Left lung (tissue), 4 donors: ENCODE measurements at regions not wholly inside any gene's neighbourhood (a gene's known extent, or its start where the extent isn't known, plus 50 kb on each side); places are given as distances from the start of the nearest gene placed in this dataset.

ENCODE experiments used
- ATAC-seq: fragments of 200-7000 bp; cut with Tn5 transposase; one replicate; pipeline ENCODE4 v1.9.1; 2020; ENCODE audit warnings: moderate library complexity
- DNase-seq, 4 donors: peaks; one replicate each; pipeline ENCODE4 v3.0.0-alpha.2; 2013 to 2020
- H3K27ac ChIP-seq, 2 donors: fragments of 200-600 bp; sonication (generic) in 1 of 2; one replicate each; pipeline versions ENCODE4 v1.5.0 to v1.8.0; 2020 to 2021
- H3K27me3 ChIP-seq, 2 donors: fragments of 200-600 bp; sonication (generic) in 1 of 2; one replicate each; pipeline versions ENCODE4 v1.5.0 to v1.8.0; 2020 to 2021
- H3K36me3 ChIP-seq, 2 donors: fragments of 200-600 bp; sonication (generic) in 1 of 2; one replicate each; pipeline versions ENCODE4 v1.5.0 to v1.8.0; 2020 to 2021
- H3K4me1 ChIP-seq, 2 donors: fragments of 200-600 bp; one replicate each; pipeline ENCODE4 v1.8.0; 2021
- H3K4me3 ChIP-seq, 2 donors: fragments of 200-600 bp; sonication (generic) in 1 of 2; one replicate each; pipeline versions ENCODE4 v1.5.0 to v1.8.0; 2020 to 2021; ENCODE audit warnings: mild to moderate bottlenecking in 1 of 2
- H3K9me3 ChIP-seq, 2 donors: fragments of 200-600 bp; sonication (generic) in 1 of 2; one replicate each; pipeline versions ENCODE4 v1.5.0 to v1.8.0; 2020 to 2021
- intact Hi-C, 2 donors: fragments of 100-400 bp; cut with DNase I; formaldehyde crosslinking; loops; one replicate each; pipeline versions ENCODE4 v1.11.2 to v1.14.2; 2022
- TF ChIP-seq, protein P1 (sequence below), 2 donors: fragments of 200-600 bp; sonication (generic) in 1 of 2; IDR thresholded peaks; one replicate each; pipeline versions ENCODE4 v1.5.0 to v1.8.0; 2021; ENCODE audit warnings: antibody characterized with exemption in 2 of 2
- donor health status: DM: no; HTN: yes; CAD: no.
- donor health status: DM: no; HTN: no; CAD: no.

DNA sequence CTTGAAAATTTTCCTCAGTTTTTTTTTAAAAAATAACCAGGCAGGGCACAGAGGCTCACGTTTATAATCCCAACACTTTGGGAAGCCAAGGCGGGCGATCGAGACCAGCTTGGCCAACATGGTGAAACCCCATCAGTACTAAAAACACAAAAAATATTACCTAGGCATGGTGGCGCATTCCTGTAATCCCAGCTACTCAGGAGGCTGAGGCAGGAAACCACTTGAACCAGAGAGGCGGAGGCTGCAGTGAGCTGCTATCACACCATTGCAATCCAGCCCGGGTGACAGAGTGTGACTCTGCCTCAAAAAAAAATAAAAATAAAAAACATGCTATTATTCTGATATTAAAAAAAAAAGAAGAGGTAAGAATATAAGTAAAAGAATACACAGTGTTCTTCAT is 191.0 kb downstream of the ZEB2 start:
- TF ChIP-seq, protein P1, sequence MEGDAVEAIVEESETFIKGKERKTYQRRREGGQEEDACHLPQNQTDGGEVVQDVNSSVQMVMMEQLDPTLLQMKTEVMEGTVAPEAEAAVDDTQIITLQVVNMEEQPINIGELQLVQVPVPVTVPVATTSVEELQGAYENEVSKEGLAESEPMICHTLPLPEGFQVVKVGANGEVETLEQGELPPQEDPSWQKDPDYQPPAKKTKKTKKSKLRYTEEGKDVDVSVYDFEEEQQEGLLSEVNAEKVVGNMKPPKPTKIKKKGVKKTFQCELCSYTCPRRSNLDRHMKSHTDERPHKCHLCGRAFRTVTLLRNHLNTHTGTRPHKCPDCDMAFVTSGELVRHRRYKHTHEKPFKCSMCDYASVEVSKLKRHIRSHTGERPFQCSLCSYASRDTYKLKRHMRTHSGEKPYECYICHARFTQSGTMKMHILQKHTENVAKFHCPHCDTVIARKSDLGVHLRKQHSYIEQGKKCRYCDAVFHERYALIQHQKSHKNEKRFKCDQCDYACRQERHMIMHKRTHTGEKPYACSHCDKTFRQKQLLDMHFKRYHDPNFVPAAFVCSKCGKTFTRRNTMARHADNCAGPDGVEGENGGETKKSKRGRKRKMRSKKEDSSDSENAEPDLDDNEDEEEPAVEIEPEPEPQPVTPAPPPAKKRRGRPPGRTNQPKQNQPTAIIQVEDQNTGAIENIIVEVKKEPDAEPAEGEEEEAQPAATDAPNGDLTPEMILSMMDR (IDR thresholded peaks at IDR 0.05) = no peak
- H3K36me3 ChIP-seq = no peaks in the 10 kb centered on the region
- no peaks in the 10 kb centered on the region for H3K27me3 ChIP-seq
- DNase-seq (no peak), ATAC-seq (no peak)
- intact Hi-C loops = no loop called here
- H3K27ac ChIP-seq = no peak overlapping the region
- peaks cover 0 to 32% of the 10 kb centered on the region in 2 donors for H3K4me1 ChIP-seq
- no peak overlapping the region for H3K4me3 ChIP-seq
- no peaks in the 10 kb centered on the region for H3K9me3 ChIP-seq

DNA sequence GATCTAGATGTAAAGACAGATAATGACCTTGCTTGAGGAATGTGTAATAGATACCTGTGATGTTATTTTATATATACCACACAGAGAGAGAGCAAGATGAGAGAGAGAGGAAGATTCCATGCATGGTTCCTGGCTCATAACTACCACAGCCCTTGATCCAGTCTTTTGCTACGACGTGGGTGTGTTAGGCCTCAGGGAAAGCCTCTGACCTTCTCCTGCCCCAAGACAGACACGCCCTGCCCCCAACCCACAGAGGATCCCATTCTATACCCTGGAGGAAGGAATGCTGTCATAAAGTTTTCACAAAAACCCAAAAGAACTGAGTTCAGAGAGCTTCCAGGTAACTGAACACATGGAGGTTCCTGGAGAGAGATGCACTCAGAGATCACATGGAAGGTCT is 193.1 kb downstream of the ZEB2 start:
- Histone ChIP-seq H3K4me3 (no peak overlapping the region), H3K36me3 (no peaks in the 10 kb centered on the region), H3K9me3 (no peaks in the 10 kb centered on the region), H3K4me1 (peaks cover 0 to 27% of the 10 kb centered on the region in 2 donors), H3K27me3 (no peaks in the 10 kb centered on the region), H3K27ac (no peak overlapping the region)
- ATAC-seq (no peak), DNase-seq (no peak)
- TF ChIP-seq, protein P1 (IDR thresholded peaks at IDR 0.05) = no peak
- intact Hi-C loops = no loop called here

DNA sequence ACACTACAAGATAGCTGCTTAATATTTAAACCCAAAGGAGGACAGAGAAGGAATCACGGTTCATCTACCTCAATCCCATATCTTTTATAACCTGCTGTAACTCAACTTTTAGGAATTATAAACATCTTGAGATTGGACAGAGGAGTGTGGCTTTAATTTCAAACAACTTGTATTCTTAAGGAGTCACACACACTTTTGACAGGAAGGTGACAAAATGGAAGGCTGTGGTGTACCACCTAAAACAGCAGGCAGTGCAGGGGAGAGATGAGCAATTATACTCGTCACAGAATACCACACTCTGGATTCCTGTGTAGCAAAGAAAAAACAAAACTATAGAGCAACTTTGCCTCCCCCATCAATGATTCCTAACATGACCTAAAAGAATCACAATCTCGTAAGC is 194.8 kb downstream of the ZEB2 start:
- intact Hi-C loops = no loop called here
- Histone ChIP-seq H3K9me3 (no peaks in the 10 kb centered on the region), H3K4me3 (no peak overlapping the region), H3K36me3 (no peaks in the 10 kb centered on the region), H3K4me1 (peaks cover 0 to 12% of the 10 kb centered on the region in 2 donors), H3K27me3 (no peaks in the 10 kb centered on the region), H3K27ac (no peak overlapping the region)
- DNase-seq (no peak), ATAC-seq (no peak)
- TF ChIP-seq, protein P1 (IDR thresholded peaks at IDR 0.05) = no peak

DNA sequence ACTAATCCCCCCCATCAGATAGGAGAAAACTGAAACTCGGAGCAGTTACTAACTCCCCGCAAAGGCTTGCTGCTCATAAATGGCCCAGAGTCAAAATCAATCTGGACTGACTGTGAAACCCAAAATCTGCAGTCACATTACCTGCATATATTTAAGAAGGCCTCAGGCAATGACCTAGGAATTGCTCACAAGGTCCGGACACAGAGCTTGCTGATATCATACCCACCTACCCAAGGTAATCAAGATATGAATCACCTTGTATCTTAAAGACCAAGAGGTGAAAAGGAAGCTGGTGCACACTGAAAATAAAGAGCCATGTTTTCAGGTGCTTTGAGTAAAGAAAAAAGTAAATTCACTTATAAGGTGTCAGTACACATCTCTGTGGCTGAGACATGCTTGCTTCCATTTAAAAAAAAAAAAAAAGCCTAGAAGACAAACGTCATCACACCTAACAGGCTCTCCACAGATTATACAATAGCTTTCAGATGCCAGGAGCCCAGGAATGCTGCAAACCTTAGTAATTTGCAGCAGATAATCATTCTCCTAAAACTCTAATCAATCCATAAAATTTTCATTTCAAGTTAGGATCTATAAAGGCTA is 195.4 kb downstream of the ZEB2 start:
- TF ChIP-seq, protein P1 (IDR thresholded peaks at IDR 0.05) = no peak
- Histone ChIP-seq H3K27ac (no peak overlapping the region), H3K4me1 (peaks cover 0 to 7% of the 10 kb centered on the region in 2 donors), H3K27me3 (no peaks in the 10 kb centered on the region), H3K36me3 (no peaks in the 10 kb centered on the region), H3K9me3 (no peaks in the 10 kb centered on the region), H3K4me3 (no peak overlapping the region)
- DNase-seq = no peak
- ATAC-seq = no peak
- intact Hi-C loops = no loop called here

DNA sequence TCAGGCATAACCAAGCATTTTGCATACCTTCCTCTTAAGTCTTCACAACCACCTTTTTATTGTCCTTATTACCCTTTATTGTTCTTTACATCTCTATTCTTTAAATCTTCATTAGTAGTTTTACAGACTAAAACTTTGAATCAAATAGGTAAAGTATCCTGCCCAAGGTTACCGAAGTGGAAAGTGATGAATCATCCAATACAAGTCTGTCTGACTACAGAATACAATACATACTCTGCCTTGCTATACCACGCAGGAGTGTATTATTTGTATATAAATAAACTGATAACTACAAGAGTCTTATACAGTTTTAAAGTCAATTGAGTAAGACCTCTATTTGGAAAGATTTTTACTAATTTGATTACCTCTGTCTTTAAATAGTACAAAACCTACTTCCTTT is 196.0 kb downstream of the ZEB2 start:
- peaks cover 0 to 5% of the 10 kb centered on the region in 2 donors for H3K4me1 ChIP-seq
- H3K4me3 ChIP-seq = no peak overlapping the region
- DNase-seq (no peak), ATAC-seq (no peak)
- no peaks in the 10 kb centered on the region for H3K9me3 ChIP-seq
- no peak overlapping the region for H3K27ac ChIP-seq
- TF ChIP-seq, protein P1 (IDR thresholded peaks at IDR 0.05) = no peak
- no peaks in the 10 kb centered on the region for H3K27me3 ChIP-seq
- intact Hi-C loops = no loop called here
- H3K36me3 ChIP-seq = no peaks in the 10 kb centered on the region
